Body of pancreas (tissue), 4 donors: ENCODE measurements at regions not wholly inside any gene's neighbourhood (a gene's known extent, or its start where the extent isn't known, plus 50 kb on each side); places are given as distances from the start of the nearest gene placed in this dataset.

Experiments
- ATAC-seq: fragments of 150-250 bp; one replicate; pipeline ENCODE4 v1.9.1; 2016
- DNase-seq, 4 donors: peaks; one replicate each; pipeline ENCODE4 v3.0.0-alpha.2; 2019
- H3K27ac ChIP-seq, 4 donors: fragments of 200-600 bp; sonication (generic); 1 replicate in 3 of 4; 2 replicates in 1 of 4; pipeline versions ENCODE4 v1.5.1 to v1.6.1; 2016 to 2019; ENCODE audit warnings: mild to moderate bottlenecking in 1 of 4, mixed read lengths in 1 of 4, moderate library complexity in 1 of 4
- H3K27me3 ChIP-seq, 2 donors: fragments of 200-600 bp; sonication (generic); one replicate each; pipeline ENCODE4 v1.6.0; 2016; ENCODE audit warnings: mild to moderate bottlenecking in 1 of 2
- H3K36me3 ChIP-seq, 2 donors: fragments of 200-600 bp; sonication (generic); replicated peaks in 1 of 2; 2 replicates each; pipeline ENCODE4 v1.5.1; 2016; ENCODE audit warnings: low read depth in 2 of 2; ENCODE audit not compliant: insufficient read depth in 1 of 2
- H3K4me1 ChIP-seq: fragments of 200-600 bp; sonication (generic); one replicate; pipeline ENCODE4 v1.6.0; 2016
- H3K4me3 ChIP-seq, 2 donors: fragments of 200-600 bp; sonication (generic); 1 replicate in 1 of 2; 2 replicates in 1 of 2; pipeline ENCODE4 v1.5.1; 2016 to 2019
- H3K9me3 ChIP-seq, 3 donors: fragments of 200-600 bp; sonication (generic); 1 replicate in 2 of 3; 2 replicates in 1 of 3; pipeline ENCODE4 v1.5.1; 2016
- POLR2A ChIP-seq, 3 donors: fragments of 450-650 bp; IDR thresholded peaks; one replicate each; pipeline ENCODE4 v1.6.1; 2016; ENCODE audit warnings: antibody characterized with exemption in 3 of 3, mild to moderate bottlenecking in 2 of 3
- WGBS, 2 donors: methylation state at CpG; one replicate each; pipeline ENCODE4 v1.1.5; 2017; 5-methylcytosine and 5-hydroxymethylcytosine counted together
- intact Hi-C: fragments of 100-400 bp; cut with DNase I; formaldehyde crosslinking; loops from one replicate; pipeline ENCODE4 v1.15.1; 2023
- TF ChIP-seq, protein P1 (sequence below), 7 experiments: fragments of 450-650 bp in 4 of 7; fragments of 200-600 bp in 3 of 7; sonication (generic) in 3 of 7; IDR thresholded peaks; one replicate each; pipeline ENCODE4 v1.5.1; 2016 to 2019; ENCODE audit warnings: antibody characterized with exemption in 7 of 7

DNA sequence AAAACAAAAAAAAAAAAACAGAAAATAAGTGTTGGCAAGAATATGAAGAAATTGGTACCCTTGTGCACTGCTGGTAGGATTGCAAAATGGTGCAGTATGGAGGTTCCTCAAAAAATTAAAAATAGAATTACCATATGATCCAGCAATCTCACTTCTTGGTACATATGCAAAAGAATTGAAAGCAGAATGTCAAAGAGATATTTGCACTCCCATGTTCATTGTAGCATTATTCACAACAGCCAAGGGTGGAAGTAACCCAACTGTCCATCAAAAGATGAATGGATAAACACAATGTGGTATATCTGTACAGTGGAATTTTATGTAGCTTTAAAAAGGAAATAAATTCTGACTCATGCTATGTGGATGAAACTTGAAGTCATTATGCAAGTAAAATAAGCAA is 72.8 kb upstream of the POU3F3 start:
- H3K27ac ChIP-seq: no peak overlapping the region
- H3K4me3 ChIP-seq: no peak overlapping the region
- H3K36me3 ChIP-seq: no peaks in the 10 kb centered on the region
- no peak for TF ChIP-seq POLR2A (IDR thresholded peaks at IDR 0.05)
- TF ChIP-seq, protein P1, sequence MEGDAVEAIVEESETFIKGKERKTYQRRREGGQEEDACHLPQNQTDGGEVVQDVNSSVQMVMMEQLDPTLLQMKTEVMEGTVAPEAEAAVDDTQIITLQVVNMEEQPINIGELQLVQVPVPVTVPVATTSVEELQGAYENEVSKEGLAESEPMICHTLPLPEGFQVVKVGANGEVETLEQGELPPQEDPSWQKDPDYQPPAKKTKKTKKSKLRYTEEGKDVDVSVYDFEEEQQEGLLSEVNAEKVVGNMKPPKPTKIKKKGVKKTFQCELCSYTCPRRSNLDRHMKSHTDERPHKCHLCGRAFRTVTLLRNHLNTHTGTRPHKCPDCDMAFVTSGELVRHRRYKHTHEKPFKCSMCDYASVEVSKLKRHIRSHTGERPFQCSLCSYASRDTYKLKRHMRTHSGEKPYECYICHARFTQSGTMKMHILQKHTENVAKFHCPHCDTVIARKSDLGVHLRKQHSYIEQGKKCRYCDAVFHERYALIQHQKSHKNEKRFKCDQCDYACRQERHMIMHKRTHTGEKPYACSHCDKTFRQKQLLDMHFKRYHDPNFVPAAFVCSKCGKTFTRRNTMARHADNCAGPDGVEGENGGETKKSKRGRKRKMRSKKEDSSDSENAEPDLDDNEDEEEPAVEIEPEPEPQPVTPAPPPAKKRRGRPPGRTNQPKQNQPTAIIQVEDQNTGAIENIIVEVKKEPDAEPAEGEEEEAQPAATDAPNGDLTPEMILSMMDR (IDR thresholded peaks at IDR 0.05): no peak
- DNase-seq (peak in 1 of 4 donors; percentile 5), ATAC-seq (no peak)
- no peaks in the 10 kb centered on the region for H3K9me3 ChIP-seq
- no peaks in the 10 kb centered on the region for H3K27me3 ChIP-seq
- no peaks in the 10 kb centered on the region for H3K4me1 ChIP-seq
- intact Hi-C loops: no loop called here

DNA sequence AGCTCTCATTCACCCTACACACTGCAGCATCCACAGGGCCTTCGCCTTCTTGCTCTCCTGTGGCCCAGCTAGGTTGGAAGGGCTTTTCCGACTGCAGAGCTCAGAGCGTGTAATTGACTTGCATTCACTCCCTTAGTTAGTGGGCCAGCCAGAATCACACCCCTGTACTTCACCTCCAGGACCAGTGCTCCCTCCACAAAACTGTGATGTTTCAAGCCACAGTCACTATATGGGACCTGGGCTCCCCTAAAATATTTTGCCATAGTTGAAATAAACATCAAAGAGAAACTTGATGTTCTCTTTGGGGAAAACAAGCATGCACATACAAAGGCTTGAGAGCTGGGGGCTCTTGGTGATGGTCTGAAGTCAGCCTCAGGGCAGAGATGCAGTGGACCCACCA is 69.7 kb upstream of the POU3F3 start:
- intact Hi-C loops: no loop called here
- Histone ChIP-seq H3K4me1 (no peaks in the 10 kb centered on the region), H3K9me3 (no peaks in the 10 kb centered on the region), H3K27me3 (no peaks in the 10 kb centered on the region), H3K27ac (no peak overlapping the region), H3K36me3 (no peaks in the 10 kb centered on the region), H3K4me3 (no peak overlapping the region)
- 69 to 85% methylated on average over 3 of the region's 3 CpGs for WGBS, 2 donors
- DNase-seq (no peak), ATAC-seq (no peak)
- TF ChIP-seq, protein P1 (IDR thresholded peaks at IDR 0.05): no peak
- no peak for TF ChIP-seq POLR2A (IDR thresholded peaks at IDR 0.05)

DNA sequence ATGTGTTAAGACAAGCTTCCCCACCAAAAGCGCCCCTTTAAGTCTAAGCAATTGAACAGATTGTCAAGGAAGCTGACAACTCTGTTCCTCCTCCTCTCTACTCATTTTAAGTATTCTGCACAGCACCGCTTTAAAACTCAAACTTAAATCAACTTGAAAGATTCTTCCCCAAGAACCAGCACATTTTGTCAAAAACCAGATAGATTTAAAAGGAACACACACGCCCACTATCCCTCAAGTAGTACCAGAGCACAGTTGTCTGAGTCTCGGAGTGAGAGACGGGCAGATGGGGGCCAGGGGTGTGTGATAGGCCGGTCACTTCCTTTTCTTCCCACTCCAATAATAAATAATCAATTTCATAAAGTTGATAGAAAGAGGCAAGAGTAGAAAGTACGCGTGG is 67.7 kb upstream of the POU3F3 start:
- intact Hi-C loops: no loop called here
- Histone ChIP-seq H3K4me1 (no peaks in the 10 kb centered on the region), H3K9me3 (no peaks in the 10 kb centered on the region), H3K27ac (no peak overlapping the region), H3K4me3 (no peak overlapping the region), H3K36me3 (no peaks in the 10 kb centered on the region), H3K27me3 (no peaks in the 10 kb centered on the region)
- WGBS, 2 donors: 72 to 75% methylated on average over 8 of the region's 8 CpGs
- ATAC-seq: no peak
- DNase-seq: no peak
- TF ChIP-seq, protein P1 (IDR thresholded peaks at IDR 0.05): no peak
- TF ChIP-seq POLR2A (IDR thresholded peaks at IDR 0.05): no peak

DNA sequence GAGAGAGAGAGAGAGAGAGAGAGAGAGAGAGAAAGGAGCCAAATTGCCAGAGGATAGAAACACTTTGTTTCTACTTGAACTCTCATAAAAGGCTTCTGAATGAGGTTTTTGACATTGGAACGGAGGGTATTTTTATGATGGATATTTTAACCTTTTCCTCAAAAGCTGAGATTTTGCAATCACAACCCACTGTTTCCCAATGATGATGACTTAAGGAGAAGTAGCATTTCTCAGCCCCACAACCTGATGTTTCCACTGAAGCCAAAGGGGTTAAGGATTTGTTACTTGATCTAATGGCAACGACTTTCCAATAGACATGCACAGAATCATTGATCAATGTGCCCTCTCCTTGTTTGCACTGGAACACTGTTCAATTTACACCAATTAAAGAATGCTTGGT is 67.1 kb upstream of the POU3F3 start:
- intact Hi-C loops: no loop called here

More for the DNA sequence above, 67.1 kb upstream of the POU3F3 start:
- no peak overlapping the region for H3K4me3 ChIP-seq
- ATAC-seq: no peak
- no peak for TF ChIP-seq POLR2A (IDR thresholded peaks at IDR 0.05)
- TF ChIP-seq, protein P1 (IDR thresholded peaks at IDR 0.05): no peak
- H3K9me3 ChIP-seq: no peaks in the 10 kb centered on the region
- WGBS, 2 donors: 8 to 30% methylated on average over 2 of the region's 2 CpGs
- DNase-seq: no peak
- no peaks in the 10 kb centered on the region for H3K4me1 ChIP-seq
- no peak overlapping the region for H3K27ac ChIP-seq
- H3K27me3 ChIP-seq: no peaks in the 10 kb centered on the region
- no peaks in the 10 kb centered on the region for H3K36me3 ChIP-seq
